Esophagus squamous epithelium (tissue), 4 donors: ENCODE measurements at regions not wholly inside any gene's neighbourhood (a gene's known extent, or its start where the extent isn't known, plus 50 kb on each side); places are given as distances from the start of the nearest gene placed in this dataset.

ENCODE experiments used
- POLR2A ChIP-seq, 4 donors: fragments of 450-650 bp; IDR thresholded peaks; one replicate each; pipeline ENCODE4 v1.6.1; 2017; ENCODE audit warnings: antibody characterized with exemption in 4 of 4, mild to moderate bottlenecking in 4 of 4, moderate library complexity in 3 of 4
- TF ChIP-seq, protein P1 (sequence below), 6 experiments: fragments of 450-650 bp in 4 of 6; fragments of 200-600 bp in 2 of 6; sonication (generic) in 2 of 6; IDR thresholded peaks; one replicate each; pipeline ENCODE4 v1.5.1; 2016 to 2019; ENCODE audit warnings: antibody characterized with exemption in 6 of 6, mild to moderate bottlenecking in 4 of 6, moderate library complexity in 4 of 6

DNA sequence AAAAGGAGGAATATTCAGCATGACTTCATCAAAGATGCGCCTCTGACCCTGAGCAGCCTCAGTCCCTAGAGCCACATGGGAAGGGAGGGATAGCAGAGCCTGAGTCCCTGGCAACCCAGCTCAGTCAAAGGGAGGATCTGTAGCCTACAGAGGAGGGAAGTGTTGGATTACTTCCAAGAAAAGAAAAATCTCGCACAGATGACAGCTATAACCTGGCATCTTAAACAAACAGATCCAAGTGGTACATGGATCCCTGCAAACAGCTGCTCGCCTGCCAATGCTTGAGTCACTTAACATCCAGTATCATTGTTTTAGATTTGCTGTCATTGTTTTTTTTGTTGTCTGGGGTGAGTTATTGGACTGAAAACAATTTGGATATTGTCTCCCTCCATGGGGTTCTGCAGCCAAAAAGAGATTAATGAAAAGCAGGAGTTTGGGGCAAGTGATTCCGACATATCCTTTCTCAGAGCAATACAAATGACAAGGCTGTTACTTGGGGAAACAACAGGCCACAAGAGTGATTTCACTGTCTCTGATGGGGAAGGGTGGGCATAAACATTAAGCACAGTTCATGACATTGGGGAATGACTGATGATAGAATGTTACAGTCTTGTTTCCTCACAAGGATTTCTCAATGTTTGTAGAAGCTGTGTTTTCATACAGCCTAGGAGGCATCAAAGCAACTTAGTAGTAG is 153.5 kb upstream of the KIF2A start:
- no peak for TF ChIP-seq POLR2A (IDR thresholded peaks at IDR 0.05)
- TF ChIP-seq, protein P1, sequence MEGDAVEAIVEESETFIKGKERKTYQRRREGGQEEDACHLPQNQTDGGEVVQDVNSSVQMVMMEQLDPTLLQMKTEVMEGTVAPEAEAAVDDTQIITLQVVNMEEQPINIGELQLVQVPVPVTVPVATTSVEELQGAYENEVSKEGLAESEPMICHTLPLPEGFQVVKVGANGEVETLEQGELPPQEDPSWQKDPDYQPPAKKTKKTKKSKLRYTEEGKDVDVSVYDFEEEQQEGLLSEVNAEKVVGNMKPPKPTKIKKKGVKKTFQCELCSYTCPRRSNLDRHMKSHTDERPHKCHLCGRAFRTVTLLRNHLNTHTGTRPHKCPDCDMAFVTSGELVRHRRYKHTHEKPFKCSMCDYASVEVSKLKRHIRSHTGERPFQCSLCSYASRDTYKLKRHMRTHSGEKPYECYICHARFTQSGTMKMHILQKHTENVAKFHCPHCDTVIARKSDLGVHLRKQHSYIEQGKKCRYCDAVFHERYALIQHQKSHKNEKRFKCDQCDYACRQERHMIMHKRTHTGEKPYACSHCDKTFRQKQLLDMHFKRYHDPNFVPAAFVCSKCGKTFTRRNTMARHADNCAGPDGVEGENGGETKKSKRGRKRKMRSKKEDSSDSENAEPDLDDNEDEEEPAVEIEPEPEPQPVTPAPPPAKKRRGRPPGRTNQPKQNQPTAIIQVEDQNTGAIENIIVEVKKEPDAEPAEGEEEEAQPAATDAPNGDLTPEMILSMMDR (IDR thresholded peaks at IDR 0.05) = no peak
